Spleen (tissue), 7 donors: ENCODE measurements at regions not wholly inside any gene's neighbourhood (a gene's known extent, or its start where the extent isn't known, plus 50 kb on each side); places are given as distances from the start of the nearest gene placed in this dataset.

ENCODE experiments used
- POLR2A ChIP-seq, 3 donors: fragments of 450-650 bp; IDR thresholded peaks; one replicate each; pipeline ENCODE4 v1.5.1; 2017; ENCODE audit warnings: antibody characterized with exemption in 3 of 3, mild to moderate bottlenecking in 1 of 3
- POLR2AphosphoS5 ChIP-seq, 3 donors: sonication (generic); formaldehyde crosslinking; IDR thresholded peaks; one replicate each; pipeline ENCODE4 v1.5.1; 2017; ENCODE audit warnings: antibody characterized with exemption in 3 of 3
- TF ChIP-seq, protein P1 (sequence below), 11 experiments: fragments of 200-600 bp in 7 of 11; fragments of 450-650 bp in 4 of 11; sonication (generic) in 4 of 11; IDR thresholded peaks in 8 of 11; conservative IDR thresholded peaks in 3 of 11; 1 replicate in 7 of 11; 2 replicates in 4 of 11; pipeline versions ENCODE4 v1.4.0 to v1.8.0; 2016 to 2021; ENCODE audit warnings: antibody characterized with exemption in 11 of 11, inconsistent platforms in 4 of 11, mild to moderate bottlenecking in 1 of 11
- donor health status: DM: no; HTN: no; CAD: no; lungs with moderate emphysema.
- donor health status: DM: no; HTN: no; CAD: no.
- donor health status: DM: no; HTN: no; CAD: no.

DNA sequence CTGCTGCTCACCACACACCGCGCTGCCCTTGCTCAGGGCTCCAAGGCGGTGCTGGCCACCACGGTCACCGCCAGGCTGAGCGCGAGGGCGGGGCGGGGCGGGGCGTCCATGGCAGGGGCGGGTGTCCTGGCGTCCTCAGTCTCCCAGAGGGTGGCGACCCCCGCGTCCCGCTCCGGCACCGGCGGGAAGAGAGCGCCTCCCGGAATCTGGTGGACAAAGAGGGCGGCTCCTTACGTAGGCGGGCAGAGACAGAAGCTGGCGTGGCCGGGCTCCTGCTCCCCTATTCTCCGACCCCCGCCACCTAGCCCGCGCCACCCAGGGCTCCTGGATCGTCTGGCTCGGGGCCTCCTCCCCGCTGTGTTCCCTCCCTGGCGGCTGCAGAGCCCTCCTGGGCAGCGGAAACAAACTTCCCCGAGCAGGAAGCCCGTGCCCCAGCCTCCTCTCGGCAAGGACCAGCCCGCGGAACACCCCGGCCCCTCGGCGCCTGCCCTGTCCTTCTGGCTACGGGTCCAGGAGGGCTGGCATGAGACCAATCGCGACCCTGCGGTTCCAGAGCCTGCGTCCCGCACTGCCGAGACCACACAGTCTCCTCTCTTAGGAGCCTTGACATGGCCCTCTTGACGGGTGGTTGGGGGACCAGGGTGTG is 133.8 kb upstream of the ZNF92 start:
- TF ChIP-seq, protein P1, sequence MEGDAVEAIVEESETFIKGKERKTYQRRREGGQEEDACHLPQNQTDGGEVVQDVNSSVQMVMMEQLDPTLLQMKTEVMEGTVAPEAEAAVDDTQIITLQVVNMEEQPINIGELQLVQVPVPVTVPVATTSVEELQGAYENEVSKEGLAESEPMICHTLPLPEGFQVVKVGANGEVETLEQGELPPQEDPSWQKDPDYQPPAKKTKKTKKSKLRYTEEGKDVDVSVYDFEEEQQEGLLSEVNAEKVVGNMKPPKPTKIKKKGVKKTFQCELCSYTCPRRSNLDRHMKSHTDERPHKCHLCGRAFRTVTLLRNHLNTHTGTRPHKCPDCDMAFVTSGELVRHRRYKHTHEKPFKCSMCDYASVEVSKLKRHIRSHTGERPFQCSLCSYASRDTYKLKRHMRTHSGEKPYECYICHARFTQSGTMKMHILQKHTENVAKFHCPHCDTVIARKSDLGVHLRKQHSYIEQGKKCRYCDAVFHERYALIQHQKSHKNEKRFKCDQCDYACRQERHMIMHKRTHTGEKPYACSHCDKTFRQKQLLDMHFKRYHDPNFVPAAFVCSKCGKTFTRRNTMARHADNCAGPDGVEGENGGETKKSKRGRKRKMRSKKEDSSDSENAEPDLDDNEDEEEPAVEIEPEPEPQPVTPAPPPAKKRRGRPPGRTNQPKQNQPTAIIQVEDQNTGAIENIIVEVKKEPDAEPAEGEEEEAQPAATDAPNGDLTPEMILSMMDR (IDR thresholded peaks at IDR 0.05 in 8 of 11, conservative IDR thresholded peaks at IDR 0.05 in 3 of 11) = no peak
- TF ChIP-seq POLR2A (IDR thresholded peaks at IDR 0.05) = no peak
- TF ChIP-seq POLR2AphosphoS5 (IDR thresholded peaks at IDR 0.05) = peak in 2 of 3 donors; percentile 30 to 64
